Thyroid gland (tissue), 4 donors: ENCODE measurements at regions not wholly inside any gene's neighbourhood (a gene's known extent, or its start where the extent isn't known, plus 50 kb on each side); places are given as distances from the start of the nearest gene placed in this dataset.

Experiments used
- DNase-seq, 2 donors: peaks; one replicate each; pipeline ENCODE4 v3.0.0-alpha.2; 2019
- H3K27ac ChIP-seq, 3 donors: fragments of 200-600 bp; sonication (generic); 1 replicate in 2 of 3; 2 replicates in 1 of 3; pipeline ENCODE4 v1.5.1; 2016 to 2019; ENCODE audit warnings: mild to moderate bottlenecking in 1 of 3, moderate library complexity in 1 of 3
- H3K27me3 ChIP-seq: fragments of 200-600 bp; sonication (generic); one replicate; pipeline ENCODE4 v1.5.1; 2019
- H3K36me3 ChIP-seq, 2 donors: fragments of 200-600 bp; sonication (generic); one replicate each; pipeline ENCODE4 v1.5.1; 2016 to 2019
- H3K4me1 ChIP-seq, 2 donors: fragments of 200-600 bp; sonication (generic); one replicate each; pipeline ENCODE4 v1.5.1; 2017 to 2019
- H3K4me3 ChIP-seq, 3 donors: fragments of 200-600 bp; sonication (generic); replicated peaks in 1 of 3; 1 replicate in 2 of 3; 2 replicates in 1 of 3; pipeline ENCODE4 v1.5.1; 2016; ENCODE audit warnings: mild to moderate bottlenecking in 1 of 3
- H3K9me3 ChIP-seq: fragments of 200-600 bp; sonication (generic); one replicate; pipeline ENCODE4 v1.5.1; 2017
- POLR2A ChIP-seq, 2 donors: fragments of 450-650 bp; IDR thresholded peaks; one replicate each; pipeline ENCODE4 v1.6.1; 2017; ENCODE audit warnings: antibody characterized with exemption in 2 of 2, mild to moderate bottlenecking in 2 of 2, moderate library complexity in 1 of 2
- WGBS, 2 donors: methylation state at CpG; one replicate each; pipeline ENCODE4 v1.1.5; 2017; 5-methylcytosine and 5-hydroxymethylcytosine counted together
- intact Hi-C: fragments of 100-400 bp; cut with DNase I; formaldehyde crosslinking; loops from one replicate; pipeline ENCODE4 v1.15.1; 2023
- TF ChIP-seq, protein P1 (sequence below), 6 experiments: fragments of 200-600 bp in 3 of 6; fragments of 450-650 bp in 3 of 6; sonication (generic) in 3 of 6; IDR thresholded peaks; one replicate each; pipeline ENCODE4 v1.5.1; 2016 to 2019; ENCODE audit warnings: antibody characterized with exemption in 6 of 6, mild to moderate bottlenecking in 2 of 6, inconsistent platforms in 1 of 6, moderate library complexity in 1 of 6

DNA sequence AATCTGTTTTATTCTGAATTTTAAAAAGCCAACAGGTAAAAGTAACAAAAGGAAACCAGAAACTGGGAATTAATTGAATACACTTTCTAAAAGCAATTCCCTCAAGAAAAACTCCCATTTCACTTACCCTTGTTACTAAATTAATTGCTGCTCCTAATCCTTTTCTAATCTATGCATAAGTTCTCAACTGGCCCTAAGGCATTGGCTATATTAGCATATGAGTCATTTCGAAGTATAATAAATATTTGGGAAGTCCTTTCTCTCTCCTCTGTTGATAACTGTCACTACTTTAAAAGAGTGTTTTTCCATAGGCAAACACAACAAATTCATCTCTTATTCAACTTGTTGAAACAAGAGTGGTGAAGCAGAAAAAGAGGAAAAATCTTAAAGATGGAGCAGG is 486.5 kb upstream of the HTR2C start:
- Histone ChIP-seq H3K27ac (no peak overlapping the region), H3K27me3 (no peaks in the 10 kb centered on the region), H3K9me3 (no peaks in the 10 kb centered on the region), H3K4me3 (no peak overlapping the region), H3K4me1 (no peaks in the 10 kb centered on the region), H3K36me3 (no peaks in the 10 kb centered on the region)
- WGBS, 2 donors = 72 to 77% methylated on average over 1 of the region's 1 CpG
- intact Hi-C loops = no loop called here
- no peak for DNase-seq
- TF ChIP-seq, protein P1, sequence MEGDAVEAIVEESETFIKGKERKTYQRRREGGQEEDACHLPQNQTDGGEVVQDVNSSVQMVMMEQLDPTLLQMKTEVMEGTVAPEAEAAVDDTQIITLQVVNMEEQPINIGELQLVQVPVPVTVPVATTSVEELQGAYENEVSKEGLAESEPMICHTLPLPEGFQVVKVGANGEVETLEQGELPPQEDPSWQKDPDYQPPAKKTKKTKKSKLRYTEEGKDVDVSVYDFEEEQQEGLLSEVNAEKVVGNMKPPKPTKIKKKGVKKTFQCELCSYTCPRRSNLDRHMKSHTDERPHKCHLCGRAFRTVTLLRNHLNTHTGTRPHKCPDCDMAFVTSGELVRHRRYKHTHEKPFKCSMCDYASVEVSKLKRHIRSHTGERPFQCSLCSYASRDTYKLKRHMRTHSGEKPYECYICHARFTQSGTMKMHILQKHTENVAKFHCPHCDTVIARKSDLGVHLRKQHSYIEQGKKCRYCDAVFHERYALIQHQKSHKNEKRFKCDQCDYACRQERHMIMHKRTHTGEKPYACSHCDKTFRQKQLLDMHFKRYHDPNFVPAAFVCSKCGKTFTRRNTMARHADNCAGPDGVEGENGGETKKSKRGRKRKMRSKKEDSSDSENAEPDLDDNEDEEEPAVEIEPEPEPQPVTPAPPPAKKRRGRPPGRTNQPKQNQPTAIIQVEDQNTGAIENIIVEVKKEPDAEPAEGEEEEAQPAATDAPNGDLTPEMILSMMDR (IDR thresholded peaks at IDR 0.05) = no peak
- TF ChIP-seq POLR2A (IDR thresholded peaks at IDR 0.05) = no peak

DNA sequence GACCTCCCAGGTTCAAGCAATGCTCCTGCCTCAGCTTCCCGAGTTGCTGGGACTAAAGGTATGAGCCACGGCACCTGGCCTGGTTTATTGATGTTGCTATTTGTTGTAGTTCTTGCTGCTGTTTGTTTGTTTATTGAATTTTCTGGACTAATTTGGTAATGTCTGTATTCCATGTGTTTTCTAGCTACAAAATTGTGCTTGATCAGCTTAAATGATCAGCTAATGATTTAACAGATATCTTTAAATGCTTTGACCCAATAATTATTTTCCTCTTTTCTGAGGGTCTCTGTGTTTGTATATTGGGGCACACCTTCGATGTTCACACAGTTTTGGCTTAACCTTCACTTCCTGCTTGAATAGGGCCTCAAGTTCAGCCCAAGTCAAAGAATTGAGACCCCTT is 488.1 kb upstream of the HTR2C start:
- intact Hi-C loops = no loop called here
- Histone ChIP-seq H3K4me3 (no peak overlapping the region), H3K27ac (no peak overlapping the region), H3K36me3 (no peaks in the 10 kb centered on the region), H3K27me3 (no peaks in the 10 kb centered on the region), H3K9me3 (no peaks in the 10 kb centered on the region), H3K4me1 (no peaks in the 10 kb centered on the region)
- WGBS, 2 donors = 97% methylated on average over 3 of the region's 3 CpGs
- TF ChIP-seq POLR2A (IDR thresholded peaks at IDR 0.05) = no peak
- TF ChIP-seq, protein P1 (IDR thresholded peaks at IDR 0.05) = no peak
- no peak for DNase-seq

DNA sequence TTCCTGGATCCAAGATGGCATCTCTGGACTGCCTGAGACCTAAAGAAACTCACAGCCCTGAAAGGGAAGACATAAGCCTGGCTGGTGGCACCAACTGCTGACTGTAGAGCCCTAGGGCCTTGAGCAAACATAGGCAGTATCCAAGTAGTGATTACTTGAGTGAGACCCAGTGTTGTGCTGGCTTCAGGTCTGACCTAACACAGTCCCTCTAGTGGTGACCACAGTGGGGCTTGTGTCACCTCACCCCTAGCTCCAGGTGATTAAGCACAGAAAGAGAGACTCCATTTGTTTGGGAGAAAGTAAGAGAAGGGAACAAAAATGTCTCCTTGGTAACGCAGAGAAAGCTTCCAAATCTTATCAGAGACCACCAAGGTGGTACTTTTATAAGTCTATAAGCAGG is 496.3 kb upstream of the HTR2C start:
- Histone ChIP-seq H3K27ac (no peak overlapping the region), H3K4me3 (no peak overlapping the region), H3K36me3 (no peaks in the 10 kb centered on the region), H3K4me1 (no peaks in the 10 kb centered on the region), H3K27me3 (no peaks in the 10 kb centered on the region), H3K9me3 (no peaks in the 10 kb centered on the region)
- no peak for TF ChIP-seq POLR2A (IDR thresholded peaks at IDR 0.05)
- TF ChIP-seq, protein P1 (IDR thresholded peaks at IDR 0.05) = no peak
- no peak for DNase-seq
- intact Hi-C loops = no loop called here
- 92 to 100% methylated on average over 1 of the region's 1 CpG for WGBS, 2 donors

DNA sequence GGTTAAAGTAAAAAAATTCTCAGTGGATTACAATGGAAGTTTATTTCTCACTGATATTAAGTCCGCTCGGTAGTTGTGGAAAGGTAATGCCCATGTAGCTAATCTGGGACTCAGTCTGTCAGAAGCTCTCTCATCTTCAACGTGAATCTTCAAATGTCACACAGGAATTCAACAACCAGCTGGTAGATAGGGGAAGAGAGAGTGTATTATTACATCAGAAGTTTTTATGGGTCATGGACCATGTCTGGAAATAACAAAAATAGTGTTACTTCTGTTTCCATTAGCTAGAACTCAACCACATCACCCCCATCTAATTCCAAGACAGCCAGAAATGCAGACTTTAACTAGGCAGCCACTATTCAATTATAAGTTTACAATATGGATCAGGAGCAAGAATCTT is 506.1 kb upstream of the HTR2C start:
- no peaks in the 10 kb centered on the region for H3K36me3 ChIP-seq
- no peaks in the 10 kb centered on the region for H3K27me3 ChIP-seq
- 93 to 94% methylated on average over 3 of the region's 3 CpGs for WGBS, 2 donors
- no peak overlapping the region for H3K4me3 ChIP-seq
- TF ChIP-seq, protein P1 (IDR thresholded peaks at IDR 0.05) = no peak
- TF ChIP-seq POLR2A (IDR thresholded peaks at IDR 0.05) = no peak
- no peaks in the 10 kb centered on the region for H3K9me3 ChIP-seq
- no peaks in the 10 kb centered on the region for H3K4me1 ChIP-seq
- intact Hi-C loops = no loop called here
- H3K27ac ChIP-seq = no peak overlapping the region
- no peak for DNase-seq

DNA sequence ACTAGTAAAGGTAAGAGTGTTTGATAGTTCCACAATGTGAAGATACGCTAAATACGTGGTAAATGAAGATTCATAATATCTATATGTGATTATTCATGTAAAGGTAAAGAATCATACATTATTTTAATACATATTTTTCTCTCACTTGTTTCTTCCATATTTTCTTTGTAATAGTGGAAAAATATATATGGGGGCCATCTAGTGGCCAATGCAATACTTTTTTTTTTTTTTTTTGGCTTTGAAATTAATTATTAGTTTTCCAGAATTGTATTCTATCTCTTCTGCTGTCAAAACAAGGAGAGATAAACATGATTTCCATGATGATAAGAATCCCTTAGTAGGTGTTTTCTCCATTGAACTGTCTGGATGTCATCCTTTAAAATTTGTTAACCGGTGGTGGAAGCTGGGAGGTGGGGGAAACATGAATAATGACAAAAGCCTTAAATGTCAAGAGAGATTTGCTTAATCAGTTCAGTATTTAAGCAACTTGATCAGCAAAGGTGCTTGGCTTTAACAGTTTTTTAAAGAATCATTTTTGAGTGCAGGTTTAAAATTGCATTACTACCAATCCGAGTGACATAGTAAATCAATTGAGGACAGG is 508.7 kb upstream of the HTR2C start:
- Histone ChIP-seq H3K4me1 (no peaks in the 10 kb centered on the region), H3K27me3 (no peaks in the 10 kb centered on the region), H3K27ac (no peak overlapping the region), H3K4me3 (no peak overlapping the region), H3K36me3 (no peaks in the 10 kb centered on the region), H3K9me3 (no peaks in the 10 kb centered on the region)
- intact Hi-C loops = no loop called here
- no peak for DNase-seq
- 73 to 83% methylated on average over 4 of the region's 4 CpGs for WGBS, 2 donors
- TF ChIP-seq, protein P1 (IDR thresholded peaks at IDR 0.05) = peak in 1 of 6 experiments; percentile 22
- no peak for TF ChIP-seq POLR2A (IDR thresholded peaks at IDR 0.05)
